ENCODE measurements at regions not wholly inside any gene's neighbourhood (a gene's known extent, or its start where the extent isn't known, plus 50 kb on each side); places are given as distances from the start of the nearest gene placed in this dataset.

DNA sequence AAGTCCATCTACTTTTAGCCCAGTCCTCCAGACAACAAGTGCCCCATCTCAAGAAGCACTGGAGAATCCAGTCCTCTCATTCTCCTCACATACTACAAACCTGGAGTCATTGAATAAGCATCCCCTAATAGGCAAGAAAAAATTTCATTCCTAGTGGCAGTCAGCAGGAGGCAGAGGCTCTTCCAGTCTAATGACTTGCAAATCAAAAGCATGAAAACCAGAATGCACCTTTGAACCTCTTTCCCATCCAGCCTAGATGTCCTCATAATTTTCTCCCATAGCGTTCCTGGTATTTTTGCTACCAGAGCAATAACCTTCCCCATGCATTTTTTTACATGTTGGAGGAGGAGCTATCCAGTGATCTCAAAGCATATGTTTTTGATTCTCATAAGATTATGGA is 252.6 kb downstream of the TTC32 start:
- H3K27ac ChIP-seq, result no peak overlapping the region
- TF ChIP-seq, protein P1, sequence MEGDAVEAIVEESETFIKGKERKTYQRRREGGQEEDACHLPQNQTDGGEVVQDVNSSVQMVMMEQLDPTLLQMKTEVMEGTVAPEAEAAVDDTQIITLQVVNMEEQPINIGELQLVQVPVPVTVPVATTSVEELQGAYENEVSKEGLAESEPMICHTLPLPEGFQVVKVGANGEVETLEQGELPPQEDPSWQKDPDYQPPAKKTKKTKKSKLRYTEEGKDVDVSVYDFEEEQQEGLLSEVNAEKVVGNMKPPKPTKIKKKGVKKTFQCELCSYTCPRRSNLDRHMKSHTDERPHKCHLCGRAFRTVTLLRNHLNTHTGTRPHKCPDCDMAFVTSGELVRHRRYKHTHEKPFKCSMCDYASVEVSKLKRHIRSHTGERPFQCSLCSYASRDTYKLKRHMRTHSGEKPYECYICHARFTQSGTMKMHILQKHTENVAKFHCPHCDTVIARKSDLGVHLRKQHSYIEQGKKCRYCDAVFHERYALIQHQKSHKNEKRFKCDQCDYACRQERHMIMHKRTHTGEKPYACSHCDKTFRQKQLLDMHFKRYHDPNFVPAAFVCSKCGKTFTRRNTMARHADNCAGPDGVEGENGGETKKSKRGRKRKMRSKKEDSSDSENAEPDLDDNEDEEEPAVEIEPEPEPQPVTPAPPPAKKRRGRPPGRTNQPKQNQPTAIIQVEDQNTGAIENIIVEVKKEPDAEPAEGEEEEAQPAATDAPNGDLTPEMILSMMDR (conservative IDR thresholded peaks at IDR 0.05), result no peak
- TF ChIP-seq ZFX (IDR thresholded peaks at IDR 0.05), result no peak

DNA sequence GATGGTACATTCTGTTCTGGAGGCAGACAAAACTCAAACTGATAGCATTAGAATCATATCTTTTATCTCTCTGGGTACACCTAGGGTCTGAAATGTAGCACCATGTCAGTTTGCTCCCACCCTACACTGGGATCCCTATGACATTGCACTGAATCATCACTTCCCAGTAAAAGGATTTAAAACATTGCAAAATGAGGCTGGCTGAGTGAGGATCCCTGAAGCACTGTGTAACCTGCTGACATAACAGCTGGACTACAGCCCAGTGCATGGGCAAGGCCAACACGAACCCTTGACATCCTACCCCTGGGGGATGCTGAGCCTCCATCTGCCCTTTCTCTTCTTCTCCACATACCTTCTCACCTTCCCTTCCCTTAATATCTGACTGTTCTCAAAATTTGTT is 253.2 kb downstream of the TTC32 start:
- H3K27ac ChIP-seq, result no peak overlapping the region

DNA sequence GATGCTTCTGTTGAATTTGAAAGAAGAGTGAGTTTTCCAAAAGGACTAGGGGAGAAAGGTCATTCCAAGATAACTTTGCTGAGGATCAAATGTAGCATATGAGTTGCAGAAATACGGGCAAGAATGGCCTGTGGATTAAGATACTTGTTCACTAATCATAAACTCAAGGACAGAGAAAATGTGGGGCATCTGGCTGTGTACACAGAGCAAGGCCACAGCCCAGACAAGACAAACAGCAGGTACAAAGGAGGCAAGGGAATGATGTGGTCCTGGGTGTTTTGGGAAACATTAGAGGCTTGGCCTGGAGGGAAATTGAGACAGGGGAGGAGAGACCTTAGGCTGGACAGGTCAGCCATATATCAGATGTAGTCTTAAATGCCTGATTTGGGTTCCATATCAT is 254.8 kb downstream of the TTC32 start:
- TF ChIP-seq ZFX (IDR thresholded peaks at IDR 0.05), result no peak
- TF ChIP-seq, protein P1 (conservative IDR thresholded peaks at IDR 0.05), result no peak
- no peak overlapping the region for H3K27ac ChIP-seq

More for the DNA sequence above, 253.2 kb downstream of the TTC32 start:
- TF ChIP-seq, protein P1 (conservative IDR thresholded peaks at IDR 0.05), result no peak
- no peak for TF ChIP-seq ZFX (IDR thresholded peaks at IDR 0.05)

DNA sequence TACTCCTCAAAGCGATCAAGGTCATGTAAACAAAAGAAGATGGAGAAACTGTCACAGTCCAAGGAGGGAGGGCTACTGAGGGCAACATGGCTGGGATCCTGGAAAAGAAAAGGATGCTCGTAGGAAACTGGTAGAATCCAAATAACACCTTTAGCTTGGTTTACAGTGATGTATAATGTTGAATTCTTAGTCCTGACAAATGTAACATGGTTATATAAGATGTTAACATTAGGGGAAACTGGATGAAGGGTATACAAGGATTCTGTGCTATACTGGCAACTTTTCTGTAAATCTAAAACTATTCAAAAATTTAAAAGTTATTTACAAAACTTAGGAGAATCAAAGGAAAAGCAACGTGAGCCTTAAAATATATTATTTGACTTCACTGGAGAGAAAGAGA is 257.0 kb downstream of the TTC32 start:
- TF ChIP-seq, protein P1 (conservative IDR thresholded peaks at IDR 0.05), result no peak
- TF ChIP-seq ZFX (IDR thresholded peaks at IDR 0.05), result no peak
- H3K27ac ChIP-seq, result no peak overlapping the region

DNA sequence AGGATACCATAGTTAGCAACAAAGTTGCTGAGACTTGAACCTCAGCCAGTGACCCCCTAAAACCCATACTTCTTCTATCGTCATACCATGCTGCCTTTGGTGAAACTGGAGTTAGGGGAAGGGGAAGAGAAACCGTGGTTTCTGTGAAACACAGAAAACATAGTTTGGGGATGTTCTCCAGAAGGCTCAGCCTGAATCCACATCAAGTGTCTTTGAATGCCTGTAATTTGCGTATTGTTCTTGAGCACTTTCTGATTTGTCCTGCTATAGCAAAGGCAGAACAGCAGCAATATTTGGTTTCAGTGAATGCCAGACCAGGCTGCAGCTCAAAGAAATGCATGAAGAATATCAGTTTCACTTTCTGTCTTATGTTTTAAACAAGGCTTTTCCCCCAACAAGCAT is 258.7 kb downstream of the TTC32 start:
- no peak overlapping the region for H3K27ac ChIP-seq
- TF ChIP-seq, protein P1 (conservative IDR thresholded peaks at IDR 0.05), result no peak
- no peak for TF ChIP-seq ZFX (IDR thresholded peaks at IDR 0.05)

DNA sequence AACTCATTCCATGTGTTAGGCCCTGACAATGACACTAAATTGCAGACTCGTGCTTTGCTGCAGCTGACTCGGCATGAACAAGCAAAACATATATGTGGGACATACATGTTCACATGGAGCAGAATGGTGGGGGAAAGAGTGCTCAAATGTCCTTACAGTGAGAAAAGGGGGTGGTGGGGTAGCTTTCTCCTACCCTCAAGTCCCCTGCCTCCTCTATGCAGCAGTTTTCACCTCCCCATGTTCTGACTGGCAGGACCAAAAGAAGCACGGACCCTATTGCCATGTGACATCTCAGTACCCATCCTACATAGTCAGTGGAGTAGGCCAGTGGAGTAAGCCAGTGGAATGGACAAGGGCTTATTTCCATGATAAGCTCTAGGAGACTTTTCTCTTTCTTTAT is 259.3 kb downstream of the TTC32 start:
- no peak for TF ChIP-seq ZFX (IDR thresholded peaks at IDR 0.05)
- H3K27ac ChIP-seq, result no peak overlapping the region

DNA sequence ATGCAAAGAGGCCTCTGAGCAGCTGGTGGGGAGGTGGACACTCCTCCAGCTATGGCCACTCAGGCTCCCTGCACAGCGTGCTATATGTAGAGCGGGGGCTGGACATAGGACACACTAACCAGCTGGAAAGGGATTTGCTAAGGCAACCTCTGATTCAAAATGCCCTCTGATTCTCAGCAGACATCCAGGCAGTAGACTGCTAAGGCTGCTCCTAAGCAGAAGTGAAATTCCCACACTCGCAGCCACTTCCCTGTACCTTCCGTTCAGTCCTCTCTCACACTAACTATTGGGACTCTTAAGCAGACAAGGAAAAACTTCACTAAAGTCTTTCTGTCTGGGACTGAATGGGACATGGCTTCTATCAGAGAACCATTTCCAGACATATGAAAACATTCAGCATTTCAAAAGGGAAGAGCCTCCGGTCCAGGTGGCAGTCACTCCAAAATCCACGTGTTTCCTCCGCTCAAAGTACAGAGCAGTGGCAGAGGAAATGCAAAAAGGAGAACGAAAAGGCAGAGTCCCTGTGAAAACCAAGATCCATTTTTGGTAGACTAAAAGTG is 265.8 kb downstream of the TTC32 start:
- H3K27ac ChIP-seq, result no peak overlapping the region

More for the DNA sequence above, 265.8 kb downstream of the TTC32 start:
- no peak for TF ChIP-seq ZFX (IDR thresholded peaks at IDR 0.05)
- TF ChIP-seq, protein P1 (conservative IDR thresholded peaks at IDR 0.05), result no peak

All from C4-2B (cell line).